ENCODE measurements at regions not wholly inside any gene's neighbourhood (a gene's known extent, or its start where the extent isn't known, plus 50 kb on each side); places are given as distances from the start of the nearest gene placed in this dataset.

GRCh38 chr16:65583498-65583897, 461.6 kb upstream of the CDH11 start:
- Histone ChIP-seq H3K9ac (ENCODE audit: low read length) (no peak overlapping the region), H3K4me3 (ENCODE audit: insufficient read depth, low read depth, low read length) (no peak overlapping the region), H3K27me3 (ENCODE audit: insufficient read depth, low read length) (no peaks in the 10 kb centered on the region), H3K36me3 (ENCODE audit: insufficient read depth, low read length) (no peaks in the 10 kb centered on the region), H3K9me3 (ENCODE audit: insufficient read depth, low read depth, low read length) (no peaks in the 10 kb centered on the region), H3K27ac (ENCODE audit: low read depth, low read length) (no peak overlapping the region), H3K4me2 (ENCODE audit: low read length) (no peak overlapping the region), H2AFZ (ENCODE audit: low read depth, low read length) (no peak overlapping the region), H3K4me1 (ENCODE audit: insufficient read depth, low read length) (no peaks in the 10 kb centered on the region), H4K20me1 (ENCODE audit: insufficient read depth, low read length) (no peaks in the 10 kb centered on the region), H3K79me2 (ENCODE audit: insufficient read depth, low read length) (no peaks in the 10 kb centered on the region)
- DNase-seq (ENCODE audit: low read depth) (no peak), FAIRE-seq (no peak)
- Mint-ChIP-seq H3K27ac (ENCODE audit: unreplicated experiment) (no peak overlapping the region), H3K4me3 (ENCODE audit: unreplicated experiment) (no peak overlapping the region), H3K27me3 (ENCODE audit: low read depth, unreplicated experiment) (no peaks in the 10 kb centered on the region), H3K36me3 (ENCODE audit: low read depth, unreplicated experiment) (no peaks in the 10 kb centered on the region), H3K9me3 (ENCODE audit: unreplicated experiment) (no peaks in the 10 kb centered on the region), H3K4me1 (ENCODE audit: low read depth, unreplicated experiment) (peaks cover 7% of the 10 kb centered on the region)
- no peak for TF ChIP-seq EZH2 (IDR thresholded peaks at IDR 0.05; ENCODE audit: insufficient read depth, low read length)

- H3K4me1 Mint-ChIP-seq (ENCODE audit: low read depth, unreplicated experiment), result peaks cover 13% of the 10 kb centered on the region
- TF ChIP-seq CTCF (IDR thresholded peaks at IDR 0.05; ENCODE audit: insufficient read depth, low read depth, low read length), result no peak
- TF ChIP-seq EZH2 (IDR thresholded peaks at IDR 0.05; ENCODE audit: insufficient read depth, low read length), result no peak
- peaks cover 7% of the 10 kb centered on the region for H3K9me3 Mint-ChIP-seq (ENCODE audit: unreplicated experiment)
- no peak for DNase-seq (ENCODE audit: low read depth)
- Histone ChIP-seq H3K4me3 (ENCODE audit: insufficient read depth, low read depth, low read length) (no peak overlapping the region), H3K27ac (ENCODE audit: low read depth, low read length) (no peak overlapping the region), H2AFZ (ENCODE audit: low read depth, low read length) (no peak overlapping the region), H3K4me1 (ENCODE audit: insufficient read depth, low read length) (no peaks in the 10 kb centered on the region), H4K20me1 (ENCODE audit: insufficient read depth, low read length) (no peaks in the 10 kb centered on the region), H3K27me3 (ENCODE audit: insufficient read depth, low read length) (no peaks in the 10 kb centered on the region), H3K36me3 (ENCODE audit: insufficient read depth, low read length) (no peaks in the 10 kb centered on the region), H3K4me2 (ENCODE audit: low read length) (no peak overlapping the region), H3K9me3 (ENCODE audit: insufficient read depth, low read depth, low read length) (no peaks in the 10 kb centered on the region), H3K79me2 (ENCODE audit: insufficient read depth, low read length) (no peaks in the 10 kb centered on the region), H3K9ac (ENCODE audit: low read length) (no peak overlapping the region)
- no peak overlapping the region for H3K27ac Mint-ChIP-seq (ENCODE audit: unreplicated experiment)
- H3K36me3 Mint-ChIP-seq (ENCODE audit: low read depth, unreplicated experiment), result no peaks in the 10 kb centered on the region
- H3K4me3 Mint-ChIP-seq (ENCODE audit: unreplicated experiment), result no peak overlapping the region
- H3K27me3 Mint-ChIP-seq (ENCODE audit: low read depth, unreplicated experiment), result peaks cover 17% of the 10 kb centered on the region
- no peak for FAIRE-seq
Measured at GRCh38 chr16:65579050-65579449, 457.2 kb upstream of the CDH11 start.

- H3K27me3 Mint-ChIP-seq (ENCODE audit: low read depth, unreplicated experiment), result peaks cover 17% of the 10 kb centered on the region
- no peak overlapping the region for H3K4me3 ChIP-seq (ENCODE audit: insufficient read depth, low read depth, low read length)
Measured at GRCh38 chr16:65576631-65577030, 454.8 kb upstream of the CDH11 start.

More at GRCh38 chr16:65576631-65577030, 454.8 kb upstream of the CDH11 start:
- no peak overlapping the region for H2AFZ ChIP-seq (ENCODE audit: low read depth, low read length)
- peaks cover 7% of the 10 kb centered on the region for H3K9me3 Mint-ChIP-seq (ENCODE audit: unreplicated experiment)
- H3K36me3 ChIP-seq (ENCODE audit: insufficient read depth, low read length), result no peaks in the 10 kb centered on the region
- TF ChIP-seq CTCF (IDR thresholded peaks at IDR 0.05; ENCODE audit: insufficient read depth, low read depth, low read length) (no peak), EZH2 (IDR thresholded peaks at IDR 0.05; ENCODE audit: insufficient read depth, low read length) (no peak)
- H3K4me2 ChIP-seq (ENCODE audit: low read length), result no peak overlapping the region
- peaks cover 10% of the 10 kb centered on the region for H3K4me1 ChIP-seq (ENCODE audit: insufficient read depth, low read length)
- DNase-seq (ENCODE audit: low read depth), result no peak
- H3K27ac ChIP-seq (ENCODE audit: low read depth, low read length), result no peak overlapping the region
- H3K4me1 Mint-ChIP-seq (ENCODE audit: low read depth, unreplicated experiment), result peaks cover 24% of the 10 kb centered on the region
- no peak for FAIRE-seq
- H3K27ac Mint-ChIP-seq (ENCODE audit: unreplicated experiment), result no peak overlapping the region
- H4K20me1 ChIP-seq (ENCODE audit: insufficient read depth, low read length), result no peaks in the 10 kb centered on the region
- no peak overlapping the region for H3K9ac ChIP-seq (ENCODE audit: low read length)
- no peaks in the 10 kb centered on the region for H3K27me3 ChIP-seq (ENCODE audit: insufficient read depth, low read length)
- H3K9me3 ChIP-seq (ENCODE audit: insufficient read depth, low read depth, low read length), result no peaks in the 10 kb centered on the region
- H3K4me3 Mint-ChIP-seq (ENCODE audit: unreplicated experiment), result no peak overlapping the region
- no peaks in the 10 kb centered on the region for H3K79me2 ChIP-seq (ENCODE audit: insufficient read depth, low read length)
- no peaks in the 10 kb centered on the region for H3K36me3 Mint-ChIP-seq (ENCODE audit: low read depth, unreplicated experiment)
